ENCODE measurements at regions not wholly inside any gene's neighbourhood (a gene's known extent, or its start where the extent isn't known, plus 50 kb on each side); places are given as distances from the start of the nearest gene placed in this dataset.

DNA sequence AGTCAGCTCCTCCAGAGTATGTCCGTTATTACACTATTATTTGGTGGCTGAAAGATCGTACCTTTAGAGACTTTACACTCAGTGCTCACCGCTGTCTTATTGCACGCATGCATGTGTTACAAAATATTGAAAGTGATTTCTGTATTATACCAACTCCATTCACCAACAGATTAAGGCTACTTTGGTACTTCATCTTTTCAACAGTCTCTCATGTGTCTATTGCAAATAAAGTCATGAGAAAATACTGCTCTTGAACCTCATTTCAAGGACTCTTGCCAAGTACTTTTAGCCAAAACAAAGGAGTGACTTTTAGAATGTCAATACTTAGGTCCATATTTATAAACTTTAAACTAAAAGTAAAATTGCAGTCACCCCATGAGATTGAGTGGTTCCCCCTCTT lies 503.6 kb downstream of the TMEM121 start:
- Histone ChIP-seq H3K4me2 (ENCODE audit: low read length) (no peak overlapping the region), H3K36me3 (ENCODE audit: low read depth, low read length) (no peaks in the 10 kb centered on the region), H3K9me3 (ENCODE audit: low read length) (no peaks in the 10 kb centered on the region), H3K79me2 (ENCODE audit: low read length) (no peaks in the 10 kb centered on the region), H4K20me1 (ENCODE audit: low read length) (no peaks in the 10 kb centered on the region), H3K9ac (ENCODE audit: low read length) (no peak overlapping the region), H3K4me1 (ENCODE audit: insufficient read depth, low read length) (no peaks in the 10 kb centered on the region), H2AFZ (ENCODE audit: low read length) (no peak overlapping the region), H3K4me3 (ENCODE audit: low read length) (no peak overlapping the region), H3K9me2 (replicated peaks; ENCODE audit: low read length) (no peaks in the 10 kb centered on the region), H3F3A (ENCODE audit: low read length, unreplicated experiment) (no peaks in the 10 kb centered on the region), H3K27ac (ENCODE audit: low read length) (no peak overlapping the region), H3K27me3 (ENCODE audit: low read length) (peaks cover 21% of the 10 kb centered on the region)
- ChIA-PET CTCF (no interaction called here), POLR2A (ENCODE audit: unreplicated experiment) (no interaction called here)
- no TSS peak for BruUV-seq (replicated peaks)
- TF ChIP-seq EZH2phosphoT487 (IDR thresholded peaks at IDR 0.05; ENCODE audit: borderline replicate concordance, low read length), result no peak
- TF ChIP-seq, protein P1, sequence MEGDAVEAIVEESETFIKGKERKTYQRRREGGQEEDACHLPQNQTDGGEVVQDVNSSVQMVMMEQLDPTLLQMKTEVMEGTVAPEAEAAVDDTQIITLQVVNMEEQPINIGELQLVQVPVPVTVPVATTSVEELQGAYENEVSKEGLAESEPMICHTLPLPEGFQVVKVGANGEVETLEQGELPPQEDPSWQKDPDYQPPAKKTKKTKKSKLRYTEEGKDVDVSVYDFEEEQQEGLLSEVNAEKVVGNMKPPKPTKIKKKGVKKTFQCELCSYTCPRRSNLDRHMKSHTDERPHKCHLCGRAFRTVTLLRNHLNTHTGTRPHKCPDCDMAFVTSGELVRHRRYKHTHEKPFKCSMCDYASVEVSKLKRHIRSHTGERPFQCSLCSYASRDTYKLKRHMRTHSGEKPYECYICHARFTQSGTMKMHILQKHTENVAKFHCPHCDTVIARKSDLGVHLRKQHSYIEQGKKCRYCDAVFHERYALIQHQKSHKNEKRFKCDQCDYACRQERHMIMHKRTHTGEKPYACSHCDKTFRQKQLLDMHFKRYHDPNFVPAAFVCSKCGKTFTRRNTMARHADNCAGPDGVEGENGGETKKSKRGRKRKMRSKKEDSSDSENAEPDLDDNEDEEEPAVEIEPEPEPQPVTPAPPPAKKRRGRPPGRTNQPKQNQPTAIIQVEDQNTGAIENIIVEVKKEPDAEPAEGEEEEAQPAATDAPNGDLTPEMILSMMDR (conservative IDR thresholded peaks at IDR 0.05; ENCODE audit: low read depth, low read length), result no peak
- TF ChIP-seq EZH2 (IDR thresholded peaks at IDR 0.05; ENCODE audit: low read length, unreplicated experiment), result no peak
- intact Hi-C loops (cut with micrococcal nuclease), result no loop called here
- DNase-seq (no peak), ATAC-seq (no peak)

DNA sequence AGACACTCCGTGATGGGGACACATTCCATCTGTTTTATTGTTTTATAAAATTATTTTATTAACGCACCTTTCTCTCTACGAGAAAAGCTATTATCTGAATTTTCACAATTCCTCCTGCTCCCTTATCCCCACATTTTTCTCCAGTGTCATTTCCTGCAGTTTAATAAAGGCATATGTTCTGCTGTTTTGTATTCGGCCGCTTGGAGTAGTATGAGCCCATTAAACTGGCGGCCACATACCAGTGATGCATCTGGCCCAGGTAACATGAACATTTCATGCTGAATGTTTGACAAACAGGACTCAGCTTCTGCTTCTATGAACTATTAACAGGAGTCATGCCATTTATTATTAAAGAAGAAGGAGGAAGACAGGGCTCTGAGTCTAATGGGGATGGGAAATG lies 511.0 kb downstream of the TMEM121 start:
- H3K79me2 ChIP-seq (ENCODE audit: low read length), result no peaks in the 10 kb centered on the region

DNA sequence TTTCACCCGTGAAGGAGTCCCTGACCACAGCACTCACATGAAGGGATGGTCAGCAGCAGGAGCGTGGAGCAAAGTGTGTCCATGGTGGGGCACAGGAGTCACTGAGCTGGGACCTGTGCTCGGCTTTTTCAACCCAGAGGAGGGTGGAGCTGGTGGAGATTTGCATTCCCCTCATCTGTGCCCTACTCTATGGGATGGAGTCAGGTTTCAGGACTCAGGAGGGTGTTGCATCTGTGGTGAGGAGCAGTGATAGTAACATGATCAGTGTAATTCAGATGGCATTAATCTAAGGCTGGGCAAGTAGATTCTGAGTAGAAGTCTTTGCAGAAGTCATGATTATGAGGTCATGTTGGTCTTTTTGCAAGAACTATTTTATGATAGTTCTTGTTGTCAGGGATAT lies 511.9 kb downstream of the TMEM121 start:
- Histone ChIP-seq H3F3A (ENCODE audit: low read length, unreplicated experiment) (no peaks in the 10 kb centered on the region), H4K20me1 (ENCODE audit: low read length) (no peaks in the 10 kb centered on the region), H3K27ac (ENCODE audit: low read length) (no peak overlapping the region), H3K9me2 (replicated peaks; ENCODE audit: low read length) (no peaks in the 10 kb centered on the region), H3K4me1 (ENCODE audit: insufficient read depth, low read length) (no peaks in the 10 kb centered on the region), H3K9ac (ENCODE audit: low read length) (no peak overlapping the region), H3K27me3 (ENCODE audit: low read length) (0 out of 2 replicates have a peak, but pooled peaks cover under 1% of the 10 kb centered on the region), H3K4me3 (ENCODE audit: low read length) (no peak overlapping the region), H3K79me2 (ENCODE audit: low read length) (no peaks in the 10 kb centered on the region), H3K36me3 (ENCODE audit: low read depth, low read length) (no peaks in the 10 kb centered on the region), H2AFZ (ENCODE audit: low read length) (no peak overlapping the region), H3K9me3 (ENCODE audit: low read length) (no peaks in the 10 kb centered on the region), H3K4me2 (ENCODE audit: low read length) (no peak overlapping the region)
- CTCF ChIA-PET, result no interaction called here
- POLR2A ChIA-PET (ENCODE audit: unreplicated experiment), result no interaction called here
- no peak for ATAC-seq
- TF ChIP-seq EZH2phosphoT487 (IDR thresholded peaks at IDR 0.05; ENCODE audit: borderline replicate concordance, low read length), result no peak
- no peak for TF ChIP-seq EZH2 (IDR thresholded peaks at IDR 0.05; ENCODE audit: low read length, unreplicated experiment)
- TF ChIP-seq, protein P1 (conservative IDR thresholded peaks at IDR 0.05; ENCODE audit: low read depth, low read length), result no peak
- intact Hi-C loops (cut with micrococcal nuclease), result no loop called here
- no TSS peak for BruUV-seq (replicated peaks)
- no peak for DNase-seq

More for the DNA sequence above, 511.0 kb downstream of the TMEM121 start:
- Histone ChIP-seq H3F3A (ENCODE audit: low read length, unreplicated experiment) (no peaks in the 10 kb centered on the region), H3K27me3 (ENCODE audit: low read length) (0 out of 2 replicates have a peak, but pooled peaks cover 8% of the 10 kb centered on the region), H3K9me2 (replicated peaks; ENCODE audit: low read length) (no peaks in the 10 kb centered on the region), H3K9me3 (ENCODE audit: low read length) (no peaks in the 10 kb centered on the region), H3K9ac (ENCODE audit: low read length) (no peak overlapping the region), H3K4me2 (ENCODE audit: low read length) (no peak overlapping the region), H3K36me3 (ENCODE audit: low read depth, low read length) (no peaks in the 10 kb centered on the region), H4K20me1 (ENCODE audit: low read length) (no peaks in the 10 kb centered on the region), H3K4me1 (ENCODE audit: insufficient read depth, low read length) (no peaks in the 10 kb centered on the region), H3K4me3 (ENCODE audit: low read length) (no peak overlapping the region), H2AFZ (ENCODE audit: low read length) (no peak overlapping the region), H3K27ac (ENCODE audit: low read length) (no peak overlapping the region)
- intact Hi-C loops (cut with micrococcal nuclease), result no loop called here
- no peak for ATAC-seq
- TF ChIP-seq EZH2phosphoT487 (IDR thresholded peaks at IDR 0.05; ENCODE audit: borderline replicate concordance, low read length) (no peak), EZH2 (IDR thresholded peaks at IDR 0.05; ENCODE audit: low read length, unreplicated experiment) (no peak)
- TF ChIP-seq, protein P1 (conservative IDR thresholded peaks at IDR 0.05; ENCODE audit: low read depth, low read length), result 0 out of 2 replicates have a peak, but pooled peaks have one; percentile 18
- DNase-seq, result peak; percentile 4
- CTCF ChIA-PET, result no interaction called here
- BruUV-seq (replicated peaks), result no TSS peak
- POLR2A ChIA-PET (ENCODE audit: unreplicated experiment), result no interaction called here
